Ishikawa (cell line): ENCODE measurements at regions not wholly inside any gene's neighbourhood (a gene's known extent, or its start where the extent isn't known, plus 50 kb on each side); places are given as distances from the start of the nearest gene placed in this dataset.

Experiments
- CEBPB ChIP-seq: IDR thresholded peaks from 2 replicates; pipeline ENCODE4 v1.6.1; 2012
- CREB1 ChIP-seq: IDR thresholded peaks from 2 replicates; pipeline ENCODE4 v1.6.1; 2012; ENCODE audit warnings: low read depth
- EGR1 ChIP-seq: IDR thresholded peaks from 2 replicates; pipeline ENCODE4 v1.6.1; 2012
- EP300 ChIP-seq: IDR thresholded peaks from 2 replicates; pipeline ENCODE4 v1.6.1; 2012; ENCODE audit warnings: borderline replicate concordance
- FOXM1 ChIP-seq: IDR thresholded peaks from 2 replicates; pipeline ENCODE4 v1.6.1; 2012; ENCODE audit warnings: low read depth, borderline replicate concordance
- NFIC ChIP-seq: IDR thresholded peaks from 2 replicates; pipeline ENCODE4 v1.6.1; 2012
- RAD21 ChIP-seq: IDR thresholded peaks from 2 replicates; pipeline ENCODE4 v1.6.1; 2012; ENCODE audit warnings: low read depth
- TAF1 ChIP-seq: IDR thresholded peaks from 2 replicates; pipeline ENCODE4 v1.6.1; 2012; ENCODE audit warnings: low read depth, mild to moderate bottlenecking
- TCF12 ChIP-seq: IDR thresholded peaks from 2 replicates; pipeline ENCODE4 v1.6.1; 2012; ENCODE audit warnings: low read depth
- TEAD4 ChIP-seq: IDR thresholded peaks from 2 replicates; pipeline ENCODE4 v1.6.1; 2012
- YY1 ChIP-seq: IDR thresholded peaks from 2 replicates; pipeline ENCODE4 v1.6.1; 2012; ENCODE audit warnings: low read depth
- ZBTB7A ChIP-seq: IDR thresholded peaks from 2 replicates; pipeline ENCODE4 v1.6.1; 2012; ENCODE audit warnings: low read depth
- TF ChIP-seq, protein P1 (sequence below): IDR thresholded peaks from 2 replicates; pipeline ENCODE4 v1.6.1; 2012; ENCODE audit warnings: low read depth, mild to moderate bottlenecking
- TF ChIP-seq, protein P2 (sequence below): IDR thresholded peaks from 2 replicates; pipeline ENCODE4 v1.6.1; 2012
- TF ChIP-seq, protein P3 (sequence below): IDR thresholded peaks from 2 replicates; pipeline ENCODE4 v1.6.1; 2012

DNA sequence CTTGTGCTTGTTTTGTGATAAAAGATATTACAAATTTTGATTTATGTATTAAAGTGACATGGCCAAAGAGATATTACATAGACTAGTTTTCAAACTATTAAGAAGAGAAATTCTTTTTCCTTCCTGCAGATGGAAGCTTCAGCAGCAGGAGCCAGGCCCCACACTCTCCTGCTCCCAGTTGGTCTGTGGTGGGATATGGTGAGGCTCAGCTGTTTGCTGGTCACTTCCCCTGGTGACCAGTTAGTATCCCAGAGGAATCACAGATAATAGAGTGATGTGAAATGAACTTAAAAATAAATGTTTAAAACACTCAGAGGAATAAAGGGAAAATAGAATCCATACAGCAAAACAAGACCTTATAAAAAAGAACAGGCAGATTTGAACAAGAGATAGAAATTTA lies 154.7 kb downstream of the KTN1 start:
- TF ChIP-seq NFIC (no peak), FOXM1 (no peak), ZBTB7A (no peak), EGR1 (no peak), TAF1 (no peak), EP300 (no peak), RAD21 (no peak), CREB1 (no peak), YY1 (no peak), TEAD4 (no peak), CEBPB (no peak), TCF12 (no peak)
- TF ChIP-seq, protein P1, sequence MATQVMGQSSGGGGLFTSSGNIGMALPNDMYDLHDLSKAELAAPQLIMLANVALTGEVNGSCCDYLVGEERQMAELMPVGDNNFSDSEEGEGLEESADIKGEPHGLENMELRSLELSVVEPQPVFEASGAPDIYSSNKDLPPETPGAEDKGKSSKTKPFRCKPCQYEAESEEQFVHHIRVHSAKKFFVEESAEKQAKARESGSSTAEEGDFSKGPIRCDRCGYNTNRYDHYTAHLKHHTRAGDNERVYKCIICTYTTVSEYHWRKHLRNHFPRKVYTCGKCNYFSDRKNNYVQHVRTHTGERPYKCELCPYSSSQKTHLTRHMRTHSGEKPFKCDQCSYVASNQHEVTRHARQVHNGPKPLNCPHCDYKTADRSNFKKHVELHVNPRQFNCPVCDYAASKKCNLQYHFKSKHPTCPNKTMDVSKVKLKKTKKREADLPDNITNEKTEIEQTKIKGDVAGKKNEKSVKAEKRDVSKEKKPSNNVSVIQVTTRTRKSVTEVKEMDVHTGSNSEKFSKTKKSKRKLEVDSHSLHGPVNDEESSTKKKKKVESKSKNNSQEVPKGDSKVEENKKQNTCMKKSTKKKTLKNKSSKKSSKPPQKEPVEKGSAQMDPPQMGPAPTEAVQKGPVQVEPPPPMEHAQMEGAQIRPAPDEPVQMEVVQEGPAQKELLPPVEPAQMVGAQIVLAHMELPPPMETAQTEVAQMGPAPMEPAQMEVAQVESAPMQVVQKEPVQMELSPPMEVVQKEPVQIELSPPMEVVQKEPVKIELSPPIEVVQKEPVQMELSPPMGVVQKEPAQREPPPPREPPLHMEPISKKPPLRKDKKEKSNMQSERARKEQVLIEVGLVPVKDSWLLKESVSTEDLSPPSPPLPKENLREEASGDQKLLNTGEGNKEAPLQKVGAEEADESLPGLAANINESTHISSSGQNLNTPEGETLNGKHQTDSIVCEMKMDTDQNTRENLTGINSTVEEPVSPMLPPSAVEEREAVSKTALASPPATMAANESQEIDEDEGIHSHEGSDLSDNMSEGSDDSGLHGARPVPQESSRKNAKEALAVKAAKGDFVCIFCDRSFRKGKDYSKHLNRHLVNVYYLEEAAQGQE: no peak
- TF ChIP-seq, protein P2, sequence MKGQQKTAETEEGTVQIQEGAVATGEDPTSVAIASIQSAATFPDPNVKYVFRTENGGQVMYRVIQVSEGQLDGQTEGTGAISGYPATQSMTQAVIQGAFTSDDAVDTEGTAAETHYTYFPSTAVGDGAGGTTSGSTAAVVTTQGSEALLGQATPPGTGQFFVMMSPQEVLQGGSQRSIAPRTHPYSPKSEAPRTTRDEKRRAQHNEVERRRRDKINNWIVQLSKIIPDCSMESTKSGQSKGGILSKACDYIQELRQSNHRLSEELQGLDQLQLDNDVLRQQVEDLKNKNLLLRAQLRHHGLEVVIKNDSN: no peak
- TF ChIP-seq, protein P3, sequence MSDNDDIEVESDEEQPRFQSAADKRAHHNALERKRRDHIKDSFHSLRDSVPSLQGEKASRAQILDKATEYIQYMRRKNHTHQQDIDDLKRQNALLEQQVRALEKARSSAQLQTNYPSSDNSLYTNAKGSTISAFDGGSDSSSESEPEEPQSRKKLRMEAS: no peak

DNA sequence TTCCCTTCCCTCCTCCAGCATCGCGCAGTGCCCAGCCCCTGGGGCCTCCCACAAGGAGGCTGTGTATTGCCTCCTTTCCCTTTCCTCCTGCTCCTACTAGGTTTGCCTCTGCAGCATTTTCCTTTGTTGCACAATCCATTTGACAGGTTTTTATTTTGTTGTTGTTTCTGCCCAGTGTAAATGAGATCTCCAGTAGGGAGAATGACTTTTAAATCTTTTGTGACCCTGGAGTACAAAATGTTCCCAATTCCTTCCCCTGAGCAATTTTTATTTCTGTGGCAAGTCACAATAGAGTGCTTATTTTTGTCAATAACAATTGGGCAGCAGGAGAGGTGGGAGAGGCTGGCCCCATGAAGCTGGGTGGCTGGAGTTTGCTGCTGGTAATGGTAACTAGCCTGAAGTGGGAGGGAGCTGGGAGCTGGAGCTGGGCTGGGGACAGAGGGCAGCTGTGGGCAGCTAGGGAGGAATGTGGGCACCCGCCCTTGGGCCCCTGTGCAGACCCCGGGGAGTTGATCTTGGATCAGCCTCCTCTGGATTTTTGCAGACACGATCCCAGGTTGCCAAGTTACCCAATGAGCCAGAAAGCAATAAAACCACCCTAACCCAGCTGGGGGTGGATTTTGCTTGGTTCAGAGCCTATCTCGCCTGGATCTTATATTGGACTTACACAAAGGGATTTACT lies 160.1 kb downstream of the KTN1 start:
- TF ChIP-seq TAF1 (no peak), CREB1 (no peak), CEBPB (peak; percentile 70), RAD21 (no peak; the same call in 1 of the 2 replicates), ZBTB7A (peak; percentile 75; the same call in 1 of the 2 replicates), TEAD4 (peak; percentile 68), NFIC (peak; percentile 96), TCF12 (peak; percentile 87), EP300 (peak; percentile 75; the same call in 1 of the 2 replicates), FOXM1 (0 out of 2 replicates have a peak, but pooled peaks have one; percentile 33)
- TF ChIP-seq, protein P1: no peak

DNA sequence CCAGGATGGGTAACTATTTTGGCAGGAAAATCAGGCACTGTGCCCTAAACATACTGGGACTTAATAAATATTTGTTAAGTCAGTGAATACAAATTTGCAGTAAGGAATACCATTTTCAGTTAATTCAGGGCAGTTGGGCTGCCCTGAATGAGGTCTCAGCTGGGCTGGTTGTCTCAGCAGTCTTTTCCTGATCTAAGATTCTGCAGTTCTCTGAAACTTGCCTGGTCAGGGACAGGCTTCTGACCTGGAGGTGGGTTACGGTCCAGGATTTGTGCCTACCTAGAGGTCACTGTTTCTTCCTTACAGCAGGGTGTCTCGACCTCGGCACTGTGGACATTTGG lies 160.6 kb downstream of the KTN1 start:
- TF ChIP-seq, protein P1: no peak

DNA sequence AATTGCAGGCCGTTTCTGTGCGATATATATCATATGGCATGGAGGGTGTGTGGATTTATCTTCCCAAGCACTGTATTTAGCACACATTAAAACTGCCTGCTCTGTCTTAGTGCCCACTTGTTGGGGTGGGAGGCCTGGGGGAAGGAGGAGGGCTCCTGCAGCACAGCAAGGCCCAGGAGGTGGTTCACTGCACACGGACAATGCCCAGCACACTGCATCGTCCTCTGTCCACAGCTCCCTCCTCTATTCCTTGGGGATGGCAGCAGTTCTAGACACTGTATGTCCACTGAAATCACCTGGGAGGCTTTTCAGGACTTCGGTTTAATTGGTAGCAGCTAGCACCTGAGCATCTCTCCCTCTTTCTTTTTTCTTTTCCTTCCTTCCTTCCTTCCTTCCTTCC lies 161.2 kb downstream of the KTN1 start:
- TF ChIP-seq, protein P1: no peak
- TF ChIP-seq ZBTB7A (no peak), CEBPB (no peak), FOXM1 (no peak), NFIC (no peak), YY1 (no peak), CREB1 (no peak), TEAD4 (no peak), TAF1 (no peak), RAD21 (no peak), TCF12 (no peak), EP300 (no peak), EGR1 (no peak)
- TF ChIP-seq, protein P2: no peak
- TF ChIP-seq, protein P3: no peak
